GM18907 (cell line): ENCODE measurements at regions not wholly inside any gene's neighbourhood (a gene's known extent, or its start where the extent isn't known, plus 50 kb on each side); places are given as distances from the start of the nearest gene placed in this dataset.
"Not testable (repeated sequence)": the region's sequence is repeated elsewhere in the genome, so short reads cannot be mapped to it uniquely, and the experiment has no call there.

Experiments used
- ATAC-seq: cut with Tn5 transposase; IDR thresholded peaks from one replicate; pipeline ENCODE4 v1.9.1; 2021; ENCODE audit warnings: mild to moderate bottlenecking, moderate library complexity; ENCODE audit not compliant: unreplicated experiment

- ATAC-seq = no peak
Observed at GRCh38 chr12:17016116-17016864, 410.3 kb upstream of the LMO3 start.

DNA sequence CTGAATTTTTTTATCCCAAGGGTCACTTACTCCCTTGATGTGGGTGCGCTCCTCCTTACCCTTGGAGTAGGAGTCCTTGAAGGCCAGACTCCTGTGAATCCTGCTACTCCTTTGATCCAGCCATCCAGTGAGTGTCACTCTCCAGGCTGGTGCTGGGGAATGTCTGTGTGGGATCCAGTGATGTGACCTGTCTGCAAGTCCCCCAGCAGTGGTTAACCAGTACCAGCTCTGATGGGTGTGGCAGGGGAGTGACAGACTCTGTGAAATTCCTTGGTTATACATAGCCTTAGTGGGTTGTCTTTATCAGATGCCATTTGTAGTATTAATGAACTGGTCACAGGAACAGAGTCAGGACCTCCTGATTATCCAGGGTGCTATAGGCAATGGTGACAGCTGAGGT lies 409.5 kb upstream of the LMO3 start:
- ATAC-seq = no peak

GRCh38 chr12:17007442-17008040 lies 401.6 kb upstream of the LMO3 start:
- not testable (repeated sequence) for ATAC-seq

- not testable (repeated sequence) for ATAC-seq
Observed at GRCh38 chr12:16998538-16998937, 392.6 kb upstream of the LMO3 start.

GRCh38 chr12:16984484-16984883 lies 378.5 kb upstream of the LMO3 start:
- peak; percentile 75 for ATAC-seq

GRCh38 chr12:16972923-16973770 lies 367.2 kb upstream of the LMO3 start:
- no peak for ATAC-seq

- no peak for ATAC-seq
Observed at GRCh38 chr12:16962889-16963288, 356.9 kb upstream of the LMO3 start.

- ATAC-seq = peak; percentile 95
Observed at GRCh38 chr12:16955083-16955657, 349.2 kb upstream of the LMO3 start.

GRCh38 chr12:16949871-16950667 lies 344.1 kb upstream of the LMO3 start:
- no peak for ATAC-seq

- no peak for ATAC-seq
Observed at GRCh38 chr12:16949371-16949770, 343.4 kb upstream of the LMO3 start.

- no peak for ATAC-seq
Observed at GRCh38 chr12:16946704-16947103, 340.7 kb upstream of the LMO3 start.

DNA sequence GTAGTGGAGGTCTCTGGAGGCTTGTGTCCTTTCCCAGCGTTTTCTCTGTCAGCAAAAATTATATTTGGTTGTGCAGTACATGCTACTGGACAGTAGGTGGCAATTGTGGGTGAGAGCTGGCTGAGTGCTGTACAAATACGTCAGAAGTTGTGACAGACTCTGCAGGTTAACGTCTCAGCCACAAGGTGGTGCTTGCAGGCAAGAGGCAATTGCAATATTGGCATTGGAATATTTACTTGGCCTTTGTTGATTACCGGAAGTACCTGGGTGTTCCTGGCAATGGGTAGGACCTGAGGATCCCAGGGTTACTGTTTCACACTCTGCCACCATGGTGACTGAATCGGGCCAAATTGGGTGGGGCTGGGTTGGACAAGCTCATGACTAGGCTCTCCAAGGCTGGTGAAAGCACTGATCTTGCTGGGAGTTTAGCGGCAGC lies 333.9 kb upstream of the LMO3 start:
- ATAC-seq = peak; percentile 96

DNA sequence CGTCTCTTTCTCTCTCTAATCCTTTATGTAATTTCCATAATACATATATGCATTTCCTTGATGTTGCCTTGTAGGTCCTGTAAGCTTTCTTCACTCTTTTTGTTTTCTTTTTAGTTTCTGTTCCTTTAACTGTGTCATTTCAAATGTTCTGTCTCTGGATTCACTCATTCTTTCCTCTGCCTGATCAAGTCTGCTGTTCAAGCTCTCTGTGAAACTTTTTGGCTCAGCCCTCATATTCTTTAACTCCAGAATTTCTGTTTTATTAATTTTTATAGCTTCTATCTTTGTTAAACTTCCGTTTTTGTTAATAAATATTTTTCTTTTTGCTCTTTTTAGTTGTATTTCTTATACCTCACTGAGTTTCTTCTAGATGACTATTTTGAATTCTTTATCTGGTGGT lies 321.3 kb upstream of the LMO3 start:
- no peak for ATAC-seq

GRCh38 chr12:16920451-16920850 lies 314.5 kb upstream of the LMO3 start:
- ATAC-seq = no peak

- no peak for ATAC-seq
Observed at GRCh38 chr12:16919551-16919950, 313.6 kb upstream of the LMO3 start.

- ATAC-seq = no peak
Observed at GRCh38 chr12:16914853-16915252, 308.9 kb upstream of the LMO3 start.

GRCh38 chr12:16913832-16914490 lies 308.0 kb upstream of the LMO3 start:
- no peak for ATAC-seq

GRCh38 chr12:16901946-16902345 lies 296.0 kb upstream of the LMO3 start:
- no peak for ATAC-seq

GRCh38 chr12:16893426-16893825 lies 287.5 kb upstream of the LMO3 start:
- no peak for ATAC-seq

DNA sequence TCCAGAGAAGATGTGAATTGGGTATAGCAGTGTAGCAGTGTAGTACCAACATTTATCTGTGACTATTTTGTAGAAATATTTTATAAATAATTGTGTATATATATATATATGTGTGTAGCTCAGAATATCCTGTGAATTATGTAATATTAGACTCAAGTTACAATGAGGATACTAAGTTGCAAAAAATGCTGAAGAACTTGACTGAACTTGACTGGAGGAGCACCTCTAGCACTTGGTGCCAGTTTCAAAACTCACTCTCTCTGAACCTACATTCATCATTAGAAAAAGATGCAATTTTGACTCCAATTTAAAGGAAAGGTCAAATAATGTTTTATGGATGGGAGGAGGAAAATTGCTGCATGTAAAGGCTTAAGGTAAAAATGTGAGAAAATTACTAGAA lies 285.7 kb upstream of the LMO3 start:
- no peak for ATAC-seq
